Muscle layer of duodenum (tissue), 2 donors: ENCODE measurements at regions not wholly inside any gene's neighbourhood (a gene's known extent, or its start where the extent isn't known, plus 50 kb on each side); places are given as distances from the start of the nearest gene placed in this dataset.

ENCODE experiments used
- H3K27ac ChIP-seq: one replicate; pipeline ENCODE4 v1.7.0; 2013; ENCODE audit warnings: mild to moderate bottlenecking, low read length
- H3K27me3 ChIP-seq: one replicate; pipeline ENCODE4 v1.7.0; 2013; ENCODE audit warnings: low read depth, mild to moderate bottlenecking, control low read depth, low read length
- H3K36me3 ChIP-seq, 2 donors: one replicate each; pipeline ENCODE4 v1.7.0; 2013; ENCODE audit warnings: low read length in 2 of 2, control low read depth in 1 of 2, mild to moderate bottlenecking in 1 of 2; ENCODE audit not compliant: insufficient read depth in 2 of 2, control insufficient read depth in 1 of 2
- H3K4me1 ChIP-seq, 2 donors: one replicate each; pipeline ENCODE4 v1.7.0; 2013; ENCODE audit warnings: low read length in 2 of 2, mild to moderate bottlenecking in 2 of 2, control low read depth in 1 of 2, moderate library complexity in 1 of 2; ENCODE audit not compliant: insufficient read depth in 2 of 2, control insufficient read depth in 1 of 2
- H3K4me3 ChIP-seq, 2 donors: one replicate each; pipeline ENCODE4 v1.7.0; 2013; ENCODE audit warnings: low read length in 2 of 2, low read depth in 1 of 2, mild to moderate bottlenecking in 1 of 2
- H3K9me3 ChIP-seq, 2 donors: one replicate each; pipeline ENCODE4 v1.7.0; 2013; ENCODE audit warnings: low read length in 2 of 2, control low read depth in 1 of 2, mild to moderate bottlenecking in 1 of 2; ENCODE audit not compliant: control insufficient read depth in 1 of 2
- donor health status: healthy.

GRCh38 chr1:80251171-80251570 is 1244.6 kb upstream of the ADGRL4 start:
- no peaks in the 10 kb centered on the region for H3K4me1 ChIP-seq
- H3K27me3 ChIP-seq = no peaks in the 10 kb centered on the region
- peaks cover 0 to 2% of the 10 kb centered on the region in 2 donors for H3K9me3 ChIP-seq
- no peak overlapping the region for H3K4me3 ChIP-seq
- no peaks in the 10 kb centered on the region for H3K36me3 ChIP-seq
- no peak overlapping the region for H3K27ac ChIP-seq

- Histone ChIP-seq H3K4me3 (no peak overlapping the region), H3K9me3 (peaks cover 0 to 2% of the 10 kb centered on the region in 2 donors), H3K36me3 (no peaks in the 10 kb centered on the region), H3K4me1 (no peaks in the 10 kb centered on the region), H3K27ac (no peak overlapping the region), H3K27me3 (no peaks in the 10 kb centered on the region)
These were observed 1244.1 kb upstream of the ADGRL4 start for GRCh38 chr1:80250573-80251168.

- no peak overlapping the region for H3K4me3 ChIP-seq
- no peaks in the 10 kb centered on the region for H3K36me3 ChIP-seq
- no peak overlapping the region for H3K27ac ChIP-seq
- H3K27me3 ChIP-seq = no peaks in the 10 kb centered on the region
- H3K4me1 ChIP-seq = no peaks in the 10 kb centered on the region
- H3K9me3 ChIP-seq = peaks cover 0 to 2% of the 10 kb centered on the region in 2 donors
These were observed 1243.2 kb upstream of the ADGRL4 start for GRCh38 chr1:80249699-80250098.

GRCh38 chr1:80248886-80249285 is 1242.4 kb upstream of the ADGRL4 start:
- Histone ChIP-seq H3K27me3 (no peaks in the 10 kb centered on the region), H3K27ac (no peak overlapping the region), H3K36me3 (no peaks in the 10 kb centered on the region)

GRCh38 chr1:80245813-80246212 is 1239.3 kb upstream of the ADGRL4 start:
- no peak overlapping the region for H3K27ac ChIP-seq
- H3K4me3 ChIP-seq = no peak overlapping the region
- H3K36me3 ChIP-seq = no peaks in the 10 kb centered on the region
- H3K27me3 ChIP-seq = no peaks in the 10 kb centered on the region
- H3K9me3 ChIP-seq = peaks cover 0 to 2% of the 10 kb centered on the region in 2 donors
- H3K4me1 ChIP-seq = no peaks in the 10 kb centered on the region

More at GRCh38 chr1:80248886-80249285, 1242.4 kb upstream of the ADGRL4 start:
- Histone ChIP-seq H3K9me3 (peaks cover 0 to 2% of the 10 kb centered on the region in 2 donors), H3K4me1 (no peaks in the 10 kb centered on the region), H3K4me3 (no peak overlapping the region)

- Histone ChIP-seq H3K4me3 (no peak overlapping the region), H3K4me1 (no peaks in the 10 kb centered on the region), H3K36me3 (no peaks in the 10 kb centered on the region), H3K27ac (no peak overlapping the region), H3K27me3 (no peaks in the 10 kb centered on the region), H3K9me3 (no peaks in the 10 kb centered on the region)
These were observed 1237.8 kb upstream of the ADGRL4 start for GRCh38 chr1:80244372-80244771.

GRCh38 chr1:80241566-80241965 is 1235.0 kb upstream of the ADGRL4 start:
- H3K27me3 ChIP-seq = no peaks in the 10 kb centered on the region
- H3K36me3 ChIP-seq = no peaks in the 10 kb centered on the region
- H3K4me1 ChIP-seq = no peaks in the 10 kb centered on the region
- H3K27ac ChIP-seq = no peak overlapping the region
- H3K4me3 ChIP-seq = no peak overlapping the region
- H3K9me3 ChIP-seq = no peaks in the 10 kb centered on the region

DNA sequence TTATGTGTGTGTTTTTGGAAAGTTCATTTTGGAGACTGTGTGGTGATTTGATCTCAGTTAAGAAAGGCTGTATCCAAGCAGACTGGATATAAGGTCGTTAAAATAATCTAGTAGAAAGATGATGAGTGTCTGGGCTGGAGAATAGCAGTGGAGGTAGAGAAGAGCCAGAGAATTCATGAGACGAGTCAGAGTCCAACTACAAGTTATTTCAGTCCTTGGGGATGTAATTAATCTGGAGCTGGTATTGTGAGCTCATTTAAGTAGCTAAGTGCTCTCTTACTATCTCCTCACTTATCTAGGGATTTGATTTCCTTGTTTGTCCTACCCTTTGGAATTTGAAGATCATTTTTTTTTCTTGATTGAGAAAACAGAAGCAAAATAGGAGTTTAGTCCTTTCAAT is 1219.0 kb upstream of the ADGRL4 start:
- H3K9me3 ChIP-seq = no peaks in the 10 kb centered on the region

DNA sequence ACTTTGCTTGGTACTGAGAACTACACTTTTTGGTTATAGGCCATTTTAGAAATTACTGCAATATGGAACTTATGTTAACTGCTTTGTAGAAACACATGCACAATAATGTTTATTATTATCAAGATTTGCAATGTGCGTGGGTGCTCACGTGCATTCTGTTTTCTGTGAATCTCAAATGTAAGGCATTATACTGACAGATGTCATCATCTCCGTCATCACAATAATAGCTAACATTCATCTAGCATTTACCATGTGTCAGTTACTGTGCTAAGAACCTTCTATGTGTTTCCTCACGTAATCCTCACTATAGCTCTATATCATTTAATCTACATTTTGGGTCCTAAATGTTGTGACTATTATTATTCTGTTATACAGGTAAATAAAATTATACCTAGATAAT is 1214.8 kb upstream of the ADGRL4 start:
- H3K9me3 ChIP-seq = no peaks in the 10 kb centered on the region
- H3K4me3 ChIP-seq = no peak overlapping the region
- no peaks in the 10 kb centered on the region for H3K27me3 ChIP-seq

More for the DNA sequence above, 1219.0 kb upstream of the ADGRL4 start:
- Histone ChIP-seq H3K4me1 (no peaks in the 10 kb centered on the region), H3K27me3 (no peaks in the 10 kb centered on the region), H3K36me3 (no peaks in the 10 kb centered on the region), H3K4me3 (no peak overlapping the region), H3K27ac (no peak overlapping the region)

DNA sequence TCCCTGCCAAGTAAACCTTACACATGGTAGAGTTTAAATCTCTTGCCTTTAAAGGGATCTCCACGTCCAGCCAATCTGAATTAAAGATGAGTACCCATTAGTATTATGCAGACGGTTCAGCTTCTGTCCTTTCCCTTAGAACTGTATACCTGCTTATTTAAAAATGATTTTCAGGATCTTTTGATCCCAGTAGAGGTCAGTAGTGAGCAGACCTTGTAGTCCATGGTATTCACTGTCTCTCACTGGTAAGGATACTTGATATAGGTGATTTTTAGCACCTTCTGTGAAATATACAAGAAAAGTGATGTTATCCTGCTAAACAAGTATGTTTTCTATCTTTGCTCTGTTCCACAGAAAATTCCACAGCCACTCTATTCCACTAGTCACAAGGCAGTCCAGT is 1211.6 kb upstream of the ADGRL4 start:
- Histone ChIP-seq H3K27ac (no peak overlapping the region), H3K36me3 (no peaks in the 10 kb centered on the region), H3K4me3 (no peak overlapping the region), H3K27me3 (no peaks in the 10 kb centered on the region), H3K4me1 (no peaks in the 10 kb centered on the region), H3K9me3 (no peaks in the 10 kb centered on the region)

More for the DNA sequence above, 1214.8 kb upstream of the ADGRL4 start:
- no peak overlapping the region for H3K27ac ChIP-seq
- H3K36me3 ChIP-seq = no peaks in the 10 kb centered on the region
- H3K4me1 ChIP-seq = no peaks in the 10 kb centered on the region

GRCh38 chr1:80217377-80217986 is 1211.0 kb upstream of the ADGRL4 start:
- Histone ChIP-seq H3K9me3 (no peaks in the 10 kb centered on the region), H3K4me1 (no peaks in the 10 kb centered on the region), H3K4me3 (no peak overlapping the region), H3K27me3 (no peaks in the 10 kb centered on the region), H3K36me3 (no peaks in the 10 kb centered on the region), H3K27ac (no peak overlapping the region)
